HG02852 (cell line): ENCODE measurements at regions not wholly inside any gene's neighbourhood (a gene's known extent, or its start where the extent isn't known, plus 50 kb on each side); places are given as distances from the start of the nearest gene placed in this dataset.
"Not testable (repeated sequence)": the region's sequence is repeated elsewhere in the genome, so short reads cannot be mapped to it uniquely, and the experiment has no call there.

Experiments used
- ATAC-seq: cut with Tn5 transposase; IDR thresholded peaks from one replicate; pipeline ENCODE4 v1.9.1; 2021; ENCODE audit warnings: mild to moderate bottlenecking, moderate library complexity; ENCODE audit not compliant: unreplicated experiment

- no peak for ATAC-seq
Measured at GRCh38 chr15:87727073-87727472, 529.5 kb downstream of the NTRK3 start.

DNA sequence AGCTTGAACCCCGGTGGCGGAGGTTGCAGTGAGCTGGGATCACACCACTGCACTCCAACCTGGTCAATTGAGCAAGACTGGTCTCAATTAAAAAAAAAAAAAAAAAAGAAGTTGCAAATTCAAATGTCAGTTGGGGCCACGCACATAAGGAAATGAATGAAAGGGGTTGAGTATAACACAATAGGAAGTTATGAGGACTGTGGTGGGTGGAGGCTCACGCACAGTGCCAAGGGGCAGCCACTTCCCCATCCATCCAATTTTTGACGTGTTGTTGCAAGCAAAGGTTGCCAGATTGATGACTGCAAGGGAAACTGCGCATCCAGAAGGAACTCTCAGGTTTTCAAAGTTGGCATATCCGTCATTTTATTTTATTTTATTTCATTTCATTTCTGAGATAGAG, 532.2 kb downstream of the NTRK3 start:
- ATAC-seq, result no peak

DNA sequence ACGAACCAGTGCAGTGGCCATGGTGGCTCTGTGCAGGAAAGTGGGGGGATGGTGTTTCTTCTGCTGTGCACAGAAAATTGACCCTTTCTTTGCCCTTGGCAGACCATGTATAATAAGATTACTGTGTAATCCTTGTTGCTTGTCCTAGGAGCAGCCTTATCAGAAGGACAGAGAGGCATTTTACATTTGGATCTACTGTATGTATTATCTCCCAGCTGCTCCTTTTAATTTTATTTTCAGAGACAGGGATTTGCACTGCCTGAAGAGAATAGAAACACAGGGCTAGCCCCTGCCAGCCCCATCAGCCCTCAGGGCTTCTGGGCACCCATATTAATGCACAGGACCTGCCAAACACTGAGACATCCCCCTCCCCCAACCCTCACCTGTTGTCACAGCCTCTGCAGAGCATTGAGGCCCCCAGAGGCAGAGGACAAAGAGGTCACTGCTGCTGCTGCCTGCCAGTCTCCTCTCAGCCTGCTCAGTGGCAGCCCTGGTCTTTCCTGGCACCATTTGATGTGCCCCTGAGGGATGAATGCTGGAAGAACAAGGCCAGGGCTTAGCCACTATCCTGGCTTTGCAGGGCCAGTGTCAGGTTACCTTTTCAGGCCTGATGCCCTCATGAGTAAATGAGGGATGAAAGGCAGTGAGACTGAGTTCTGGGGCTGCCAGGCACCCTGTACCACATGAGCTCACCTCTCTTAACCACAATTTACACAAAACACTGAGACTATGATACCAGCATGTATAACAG, 533.4 kb downstream of the NTRK3 start:
- ATAC-seq, result no peak

GRCh38 chr15:87720235-87720634, 536.3 kb downstream of the NTRK3 start:
- no peak for ATAC-seq

GRCh38 chr15:87716422-87716821, 540.1 kb downstream of the NTRK3 start:
- no peak for ATAC-seq

GRCh38 chr15:87715252-87715651, 541.3 kb downstream of the NTRK3 start:
- ATAC-seq, result no peak

DNA sequence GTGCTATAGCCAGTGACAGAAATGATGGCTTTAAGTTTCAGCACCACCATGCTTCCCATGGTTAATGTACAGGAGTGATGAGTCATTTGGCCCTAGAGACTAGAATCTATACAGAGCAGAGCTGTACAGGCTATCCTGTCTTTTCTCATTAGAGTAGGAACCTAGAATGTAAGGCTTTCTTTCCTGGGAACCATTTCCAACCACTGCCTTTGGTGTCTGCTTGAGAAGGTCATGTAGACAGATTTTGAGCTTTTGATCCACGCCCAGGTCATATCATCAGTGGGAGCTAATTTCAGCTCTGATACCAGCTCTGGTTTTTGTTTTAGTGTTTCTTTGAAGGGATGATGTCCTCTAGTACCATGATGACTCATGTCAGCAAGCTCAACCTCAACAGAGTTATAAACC, 543.1 kb downstream of the NTRK3 start:
- no peak for ATAC-seq

GRCh38 chr15:87712211-87712610, 544.3 kb downstream of the NTRK3 start:
- no peak for ATAC-seq

DNA sequence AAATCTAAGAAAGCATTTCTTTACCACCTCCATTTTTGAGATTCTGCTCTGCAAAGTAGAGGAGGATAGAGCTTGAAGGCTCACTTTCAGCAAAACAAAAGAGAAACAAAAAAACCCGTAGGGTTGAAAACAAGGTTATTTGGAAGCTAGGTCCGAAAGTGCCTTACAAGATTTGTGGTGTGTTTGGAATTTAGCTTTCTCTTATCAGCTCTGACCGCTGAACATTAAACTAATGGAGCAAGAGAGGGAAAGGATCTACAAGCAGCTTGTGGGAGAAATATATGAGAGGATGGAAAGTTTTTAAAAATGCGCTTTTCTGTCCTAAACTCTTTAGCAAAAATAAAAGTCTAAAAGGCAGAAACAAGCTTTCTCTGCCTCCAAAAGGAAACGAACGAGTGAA, 545.5 kb downstream of the NTRK3 start:
- no peak for ATAC-seq

GRCh38 chr15:87710406-87710805, 546.1 kb downstream of the NTRK3 start:
- no peak for ATAC-seq

GRCh38 chr15:87707566-87708130, 548.9 kb downstream of the NTRK3 start:
- ATAC-seq, result no peak

- no peak for ATAC-seq
Measured at GRCh38 chr15:87707071-87707470, 549.5 kb downstream of the NTRK3 start.

GRCh38 chr15:87706001-87706400, 550.5 kb downstream of the NTRK3 start:
- ATAC-seq, result no peak

DNA sequence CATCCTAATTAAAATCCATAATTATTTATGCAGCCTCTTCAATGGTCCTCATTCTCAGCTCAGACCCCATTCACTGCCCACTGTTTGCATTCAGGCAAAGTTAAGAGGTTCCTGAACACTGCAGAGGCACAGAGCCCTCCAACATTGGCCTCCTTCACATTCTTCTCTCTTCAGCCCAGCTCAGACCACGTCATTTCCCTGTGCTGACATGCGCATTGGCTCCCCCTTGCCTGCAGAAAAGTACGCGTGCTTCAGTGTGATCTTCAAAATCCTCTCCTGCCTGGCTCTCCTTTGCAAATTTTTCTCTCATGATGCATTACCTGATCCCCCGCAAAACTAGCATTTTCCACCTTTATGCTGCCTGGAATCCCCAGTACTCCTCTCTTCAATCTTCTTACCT, 552.3 kb downstream of the NTRK3 start:
- ATAC-seq, result no peak

GRCh38 chr15:87703327-87704111, 553.0 kb downstream of the NTRK3 start:
- no peak for ATAC-seq

DNA sequence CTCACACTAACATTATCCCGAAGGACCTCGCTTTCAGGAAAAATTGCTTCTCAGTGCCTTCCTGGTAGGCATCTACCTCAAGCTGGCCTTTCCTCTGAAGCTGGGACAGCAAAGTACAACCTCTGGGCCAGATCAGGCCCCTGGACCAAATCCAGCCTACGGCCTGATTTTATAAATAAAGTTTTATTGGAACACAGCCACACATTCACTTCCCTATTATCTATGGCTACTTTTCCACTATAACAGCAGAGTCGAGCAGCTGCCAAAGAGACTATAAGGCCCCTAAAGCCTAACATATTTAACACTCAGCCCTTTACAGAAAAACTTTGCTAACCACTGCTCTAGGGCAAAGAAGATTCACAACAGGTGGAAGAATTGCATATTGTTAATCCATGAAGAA, 554.3 kb downstream of the NTRK3 start:
- no peak for ATAC-seq

DNA sequence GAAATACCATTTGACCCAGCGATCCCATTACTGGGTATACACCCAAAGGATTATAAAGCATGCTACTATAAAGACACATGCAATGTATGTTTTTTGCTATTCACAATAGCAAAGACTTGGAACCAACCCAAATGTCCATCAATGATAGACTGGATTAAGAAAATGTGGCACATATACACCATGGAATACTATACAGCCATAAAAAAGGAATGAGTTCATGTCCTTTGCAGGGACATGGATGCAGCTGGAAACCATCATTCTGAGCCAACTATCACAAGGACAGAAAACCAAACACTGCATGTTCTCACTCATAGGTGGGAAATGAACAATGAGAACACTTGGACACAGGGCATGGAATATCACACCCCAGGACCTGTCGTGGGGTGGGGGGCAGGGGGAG, 558.1 kb downstream of the NTRK3 start:
- ATAC-seq, result not testable (repeated sequence)

DNA sequence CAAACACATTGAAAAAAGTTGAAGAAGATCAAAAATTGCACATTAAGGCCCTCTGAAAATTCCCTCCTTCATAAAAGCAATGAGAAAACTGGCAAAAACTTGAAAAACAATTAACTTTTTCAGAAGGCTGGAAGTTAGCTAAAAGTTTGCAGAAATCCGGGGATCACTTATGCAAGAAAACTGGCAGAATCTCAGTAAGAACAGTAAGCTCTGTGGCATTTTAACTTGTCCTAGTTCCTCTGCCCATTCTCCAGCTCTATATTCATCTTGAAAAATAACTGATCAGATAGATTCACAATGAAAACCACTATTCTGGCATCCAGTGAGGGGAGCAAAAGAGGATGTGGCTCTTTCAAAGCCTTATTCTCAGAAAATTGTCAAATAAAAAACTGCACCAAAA, 566.8 kb downstream of the NTRK3 start:
- ATAC-seq, result no peak

- ATAC-seq, result no peak
Measured at GRCh38 chr15:87687523-87687870, 569.0 kb downstream of the NTRK3 start.

DNA sequence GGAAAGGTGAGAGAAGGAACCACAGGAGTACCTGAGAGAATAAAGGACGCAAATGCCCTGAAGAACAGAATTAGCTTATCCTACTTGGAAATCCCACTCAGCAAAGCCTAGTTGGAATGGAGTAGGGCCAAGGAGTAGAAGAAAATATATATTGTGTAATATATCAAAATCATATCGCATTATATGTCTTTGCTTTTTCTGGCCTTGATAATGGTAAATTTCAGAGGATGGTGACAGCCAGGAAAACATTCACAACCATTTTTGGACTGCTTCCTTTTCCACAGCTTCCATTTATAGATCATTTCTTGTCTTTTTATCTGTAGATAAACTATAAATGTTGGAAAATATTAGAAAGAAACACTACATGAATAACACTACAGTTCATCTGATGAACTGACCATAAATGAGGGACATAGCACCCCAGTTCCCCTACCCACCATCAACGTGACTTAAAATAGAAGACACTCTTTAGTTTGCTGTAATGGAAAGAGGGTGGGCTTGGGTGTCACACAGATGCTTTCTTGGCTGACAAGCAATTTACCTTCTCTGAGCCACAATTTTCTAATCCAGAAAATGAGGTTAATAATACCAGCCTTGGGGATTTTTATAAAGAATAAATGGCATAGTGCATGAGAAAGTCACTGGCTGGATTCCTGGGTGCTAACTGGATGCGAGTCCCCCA, 569.6 kb downstream of the NTRK3 start:
- ATAC-seq, result no peak

DNA sequence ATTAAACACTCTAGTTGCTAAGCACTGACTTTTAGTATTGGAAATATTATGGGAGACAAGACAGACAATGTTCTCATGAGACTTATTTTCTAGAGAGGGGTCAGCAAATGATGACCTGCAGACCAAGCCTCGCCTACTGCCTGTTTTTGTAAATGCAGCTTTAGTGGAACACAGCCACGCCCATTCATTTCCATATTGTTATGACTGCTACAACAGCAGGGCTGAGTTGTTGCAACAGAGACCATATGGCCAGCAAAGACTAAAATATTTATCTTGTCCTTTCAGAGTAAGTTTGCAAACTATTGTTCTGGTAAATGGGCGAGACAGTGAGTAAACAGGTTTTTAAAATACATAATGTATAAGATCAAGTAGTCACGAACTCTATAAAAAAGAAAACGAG, 570.2 kb downstream of the NTRK3 start:
- no peak for ATAC-seq

DNA sequence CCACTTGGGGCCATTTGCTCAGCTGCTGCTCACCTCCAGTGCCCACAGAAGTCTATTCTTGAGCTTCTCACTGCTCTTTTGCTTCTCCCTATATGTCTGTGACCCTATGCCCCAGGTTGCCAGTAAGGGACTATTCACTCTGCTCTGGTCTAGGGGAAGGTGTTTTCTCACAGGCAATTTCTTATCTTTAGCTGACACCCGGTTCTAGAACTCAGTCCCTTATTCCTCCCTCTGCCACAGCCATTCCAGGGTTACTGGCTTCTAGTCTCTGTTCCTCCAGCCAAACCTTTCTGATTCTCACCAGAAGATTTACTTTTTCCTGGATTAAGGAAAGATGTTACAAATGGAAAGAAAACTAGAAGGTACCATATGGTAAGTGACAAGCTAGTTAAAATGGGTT, 574.0 kb downstream of the NTRK3 start:
- no peak for ATAC-seq
